HG03439 (cell line): ENCODE measurements at regions not wholly inside any gene's neighbourhood (a gene's known extent, or its start where the extent isn't known, plus 50 kb on each side); places are given as distances from the start of the nearest gene placed in this dataset.

ENCODE experiments used
- ATAC-seq: cut with Tn5 transposase; IDR thresholded peaks from one replicate; pipeline ENCODE4 v1.9.1; 2021; ENCODE audit warnings: mild to moderate bottlenecking, moderate library complexity; ENCODE audit not compliant: unreplicated experiment

DNA sequence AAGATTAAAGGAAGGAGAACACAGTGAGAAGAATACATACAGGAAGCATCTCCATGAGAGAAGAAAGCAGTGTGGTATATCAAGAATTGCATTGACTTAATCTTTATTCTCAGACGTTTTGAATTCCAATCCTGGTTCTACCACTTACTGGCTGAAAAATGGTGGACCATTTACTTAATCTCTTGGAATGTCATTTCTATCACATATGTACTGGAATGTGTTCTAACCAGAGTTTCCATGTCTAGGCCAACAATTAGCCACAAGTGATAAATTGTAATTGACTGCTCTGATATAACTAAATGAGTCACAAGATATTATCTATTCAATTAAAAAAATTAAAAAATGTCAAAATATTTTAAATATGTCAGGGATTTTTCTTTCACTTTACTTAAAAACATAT is 626.1 kb downstream of the PTPRC start:
- no peak for ATAC-seq

DNA sequence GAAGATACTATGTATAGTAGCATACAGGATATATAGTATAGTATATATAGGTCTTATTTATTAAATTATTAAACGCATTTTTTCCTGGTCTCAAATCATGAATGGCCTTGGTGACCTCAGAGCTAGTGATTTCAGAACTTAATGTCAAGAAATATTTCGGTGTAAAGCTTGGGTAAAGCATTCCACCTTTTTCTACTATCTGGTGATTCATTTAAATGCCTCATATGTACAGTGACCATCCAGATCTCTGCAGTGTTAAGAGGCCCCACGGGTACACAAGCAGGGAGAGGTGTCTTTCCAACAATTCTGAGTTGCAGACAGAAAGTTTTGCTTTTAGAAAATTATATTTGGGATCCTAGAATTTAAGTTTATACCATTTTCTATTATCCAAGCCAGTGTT is 626.5 kb downstream of the PTPRC start:
- no peak for ATAC-seq

DNA sequence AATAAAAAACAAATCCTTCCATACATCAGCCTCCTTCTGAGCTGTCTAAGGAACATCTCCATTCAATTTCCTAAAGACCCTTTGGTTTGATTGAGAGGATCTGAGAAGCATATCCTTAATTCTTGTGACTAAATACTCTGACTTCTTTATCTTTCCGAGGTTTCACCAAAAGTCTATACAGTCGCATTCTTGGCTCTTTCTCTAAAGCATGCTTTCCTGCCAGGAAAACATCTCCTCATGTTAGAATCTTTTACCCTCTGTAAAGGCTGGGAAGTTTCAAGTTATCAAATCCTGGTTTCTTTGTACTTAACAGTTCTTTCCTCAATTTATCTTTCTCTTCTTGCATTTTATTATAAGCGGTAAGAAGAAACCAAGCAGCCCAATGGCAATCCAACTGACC is 630.4 kb downstream of the PTPRC start:
- no peak for ATAC-seq

DNA sequence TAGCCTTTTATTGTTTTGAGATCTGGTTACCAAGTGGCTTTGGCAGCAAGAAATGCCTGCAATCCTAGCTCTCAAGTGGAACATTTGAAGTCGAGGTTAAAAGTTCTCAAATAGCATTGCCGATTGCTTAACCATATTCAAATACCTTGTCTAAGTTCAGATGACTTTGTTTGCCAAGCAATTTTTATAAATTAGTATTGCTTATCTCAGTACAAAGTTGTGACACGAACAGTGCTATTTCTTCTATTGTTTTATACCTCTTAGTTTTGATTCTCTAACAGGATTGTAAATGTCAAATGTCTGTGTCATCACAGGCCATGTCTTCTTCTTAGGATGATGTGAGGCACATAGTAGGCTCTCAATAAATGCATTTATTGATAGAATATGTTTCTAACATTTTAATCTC is 633.3 kb downstream of the PTPRC start:
- no peak for ATAC-seq

DNA sequence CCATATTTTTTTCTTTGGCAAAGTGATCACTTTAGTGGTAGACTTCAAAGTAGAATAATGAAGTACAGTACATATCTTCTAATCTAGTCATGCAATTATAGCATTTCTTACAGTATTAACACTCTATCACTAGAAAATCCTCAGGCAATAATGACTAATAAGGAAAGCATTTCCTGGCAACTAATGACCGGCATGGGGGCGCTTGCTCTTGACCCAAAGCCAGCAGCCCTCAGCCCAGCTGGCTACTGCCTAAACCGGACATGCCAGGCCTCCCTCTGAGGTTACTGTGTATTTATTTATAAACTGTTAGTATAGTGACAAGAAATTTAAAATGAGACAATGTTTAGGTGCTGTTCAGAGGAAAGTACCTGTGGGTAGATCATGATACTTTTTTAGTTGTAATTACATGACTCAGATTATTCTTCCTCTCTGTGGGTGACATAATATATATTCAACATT is 633.8 kb downstream of the PTPRC start:
- peak; percentile 86 for ATAC-seq

DNA sequence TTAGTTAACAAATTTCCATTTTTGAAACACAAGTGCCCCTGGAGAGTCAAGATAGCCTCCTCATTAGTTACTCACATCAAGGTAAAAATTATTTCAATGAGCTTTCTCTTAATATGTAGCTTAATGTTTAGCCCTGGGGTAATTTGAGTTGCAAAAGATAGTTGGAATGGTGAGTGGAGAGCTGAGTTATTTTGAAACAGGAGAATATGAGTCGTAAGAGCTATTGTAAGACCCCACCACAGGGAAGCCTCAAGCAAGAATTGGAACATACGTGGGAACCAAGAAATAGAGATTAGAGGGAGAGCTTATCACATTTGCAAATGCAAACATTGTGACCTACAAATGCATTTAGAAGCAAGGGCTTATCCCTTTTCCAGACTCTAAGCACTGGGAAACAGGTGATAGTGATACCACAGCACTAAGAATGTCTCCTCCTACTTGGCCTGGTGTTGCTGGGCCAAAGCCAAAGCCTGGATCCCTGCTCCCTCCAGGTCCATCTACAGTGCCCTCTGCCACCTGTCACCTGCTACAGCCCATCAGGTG is 635.1 kb downstream of the PTPRC start:
- no peak for ATAC-seq

DNA sequence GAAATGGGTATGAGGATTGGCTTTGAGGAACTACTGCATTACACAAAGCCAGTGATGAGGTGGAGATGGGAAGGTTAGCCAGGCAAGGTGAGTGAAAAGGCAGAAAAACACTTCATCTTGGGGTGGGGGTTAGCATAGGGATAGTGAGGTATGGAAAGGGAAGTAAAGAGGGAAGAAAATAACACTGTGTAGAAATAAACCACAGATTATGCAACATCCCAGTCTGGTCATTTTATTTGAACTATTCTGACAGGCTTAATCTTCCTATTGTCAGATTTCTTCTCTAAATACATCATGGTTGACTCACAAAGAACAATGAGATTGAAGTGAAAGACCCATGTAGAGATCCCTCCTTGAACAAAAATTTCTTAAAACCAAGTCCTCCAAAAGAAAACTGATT is 640.2 kb downstream of the PTPRC start:
- ATAC-seq = no peak

DNA sequence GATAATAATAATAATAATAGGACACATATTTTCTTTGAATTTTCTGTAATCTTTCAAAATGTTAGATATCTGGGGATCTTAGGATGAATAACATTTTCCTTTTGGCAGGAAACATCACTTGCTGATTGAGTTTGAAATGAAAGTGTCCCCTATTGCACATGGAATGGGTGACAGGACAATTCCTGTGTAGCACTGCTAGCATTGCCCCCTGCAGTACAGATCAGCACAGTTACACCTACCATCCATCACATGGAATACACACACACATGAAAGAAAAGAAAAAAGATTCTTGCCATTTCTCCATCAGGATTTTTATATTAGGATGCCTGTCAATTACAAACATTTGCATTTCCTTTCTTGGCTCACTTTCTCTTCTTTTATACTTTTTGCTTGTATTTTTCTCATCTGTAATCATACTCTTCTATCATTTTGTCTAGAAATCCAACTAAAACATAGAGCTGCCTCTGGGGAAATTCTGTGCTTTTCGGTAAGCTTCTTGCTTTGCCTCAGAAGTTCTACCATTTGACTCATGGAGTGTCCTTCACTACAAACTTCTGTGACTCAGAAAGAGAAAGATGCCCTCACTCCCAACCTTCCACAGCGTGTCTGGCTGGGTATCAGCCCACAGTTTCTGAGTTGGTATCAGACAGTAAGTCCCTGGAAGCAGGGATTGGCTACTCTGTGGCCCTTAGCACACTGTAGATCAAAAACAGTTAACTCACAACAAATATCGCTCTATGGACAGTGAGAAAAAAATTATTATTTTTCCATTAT is 641.2 kb downstream of the PTPRC start:
- no peak for ATAC-seq

DNA sequence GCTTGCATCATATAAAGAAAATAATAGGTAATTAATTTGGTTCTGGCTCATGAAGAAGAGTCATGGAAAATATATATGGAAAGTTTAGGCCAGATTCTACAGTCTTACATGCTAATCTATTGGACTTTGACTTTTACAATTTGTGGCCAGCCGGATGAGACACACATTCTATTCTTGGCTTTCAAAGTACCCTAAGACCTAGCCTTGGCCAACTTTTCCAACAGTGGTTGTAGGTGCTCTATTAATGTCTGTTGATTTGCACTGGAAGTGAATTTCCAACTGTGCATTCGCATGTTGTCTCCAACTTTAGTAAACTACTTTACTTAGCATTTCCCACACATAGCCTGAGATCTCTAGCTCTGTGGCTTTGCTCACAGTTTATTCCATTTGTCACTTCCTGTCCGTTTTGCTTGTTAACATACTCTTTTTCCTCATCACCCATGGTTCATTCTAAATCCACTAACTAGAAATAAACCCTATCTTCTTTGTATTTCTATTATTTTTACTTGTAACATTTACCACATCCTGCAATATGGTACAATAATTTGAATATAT is 644.0 kb downstream of the PTPRC start:
- no peak for ATAC-seq

DNA sequence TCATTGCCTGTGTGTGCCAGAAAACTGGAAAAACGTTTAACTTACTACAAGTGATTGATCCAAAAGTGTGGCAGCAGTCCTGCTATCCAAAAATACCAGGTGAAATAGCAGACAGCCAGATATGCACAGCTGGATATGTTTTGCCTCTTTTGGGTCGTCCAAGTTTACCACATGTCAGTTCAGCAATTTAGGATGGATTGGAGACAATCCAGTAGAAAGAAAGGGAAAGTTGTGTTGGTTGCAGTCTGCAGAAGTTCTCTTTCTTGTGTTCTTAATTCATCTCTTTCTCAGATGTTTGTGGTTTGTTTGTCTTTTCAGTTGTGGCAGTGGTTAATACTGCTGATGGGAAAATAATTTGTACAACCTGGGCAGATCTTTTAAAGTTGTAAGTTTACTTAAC is 645.0 kb downstream of the PTPRC start:
- ATAC-seq = no peak

DNA sequence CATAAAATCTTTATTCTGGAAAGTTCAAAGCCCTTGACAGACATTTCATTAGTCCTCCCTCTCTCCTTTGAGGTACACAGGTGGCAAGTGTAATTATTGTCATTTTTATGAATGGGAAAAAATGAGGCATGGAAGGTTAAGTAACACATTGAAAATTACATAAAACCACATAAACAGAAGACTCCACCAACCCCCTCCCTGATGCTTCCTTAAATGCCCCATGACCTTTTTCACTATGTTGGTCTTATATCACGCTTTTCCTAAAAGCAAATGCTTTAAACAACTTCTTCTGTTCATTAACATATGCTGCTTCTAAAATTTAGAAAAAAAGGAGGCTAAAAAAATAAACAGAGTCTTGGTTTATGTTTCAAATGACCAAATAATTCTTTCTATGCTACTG is 648.4 kb downstream of the PTPRC start:
- no peak for ATAC-seq

DNA sequence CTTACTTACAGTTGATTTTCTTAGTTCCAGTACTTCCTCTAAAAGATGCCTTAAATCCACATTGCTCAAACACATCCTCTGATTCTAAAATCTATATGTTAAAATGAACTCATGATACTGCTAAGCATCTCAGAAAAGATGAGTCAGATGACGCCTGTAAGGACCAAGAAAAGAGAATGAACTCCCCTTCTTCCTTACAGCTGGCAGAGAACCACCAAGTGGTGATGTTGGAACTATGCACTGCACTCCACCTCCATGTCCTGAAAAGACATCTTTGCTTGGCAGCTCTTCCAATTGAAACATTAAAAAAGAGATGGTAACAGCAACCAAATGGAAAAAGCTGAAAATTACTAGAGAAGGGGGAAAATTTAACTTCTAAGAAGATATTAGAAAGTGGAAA is 648.8 kb downstream of the PTPRC start:
- no peak for ATAC-seq

DNA sequence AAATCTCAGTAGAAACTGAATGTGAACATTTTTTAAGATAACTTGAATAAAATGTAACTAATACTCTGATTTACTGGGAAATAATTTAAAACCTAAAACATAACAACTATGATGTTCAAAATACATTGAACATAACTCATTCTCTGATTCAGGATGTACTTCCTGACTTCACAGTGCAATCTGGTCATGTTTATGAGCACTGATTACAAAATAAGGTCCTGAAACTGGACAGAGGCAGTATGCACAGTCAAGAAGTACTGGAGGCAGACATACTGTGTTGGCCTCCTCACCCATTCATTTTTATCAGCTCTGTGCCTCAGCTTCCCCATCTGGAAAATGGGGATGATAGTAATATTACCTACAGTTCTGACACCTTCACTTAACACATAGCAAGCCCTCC is 651.3 kb downstream of the PTPRC start:
- ATAC-seq = no peak

DNA sequence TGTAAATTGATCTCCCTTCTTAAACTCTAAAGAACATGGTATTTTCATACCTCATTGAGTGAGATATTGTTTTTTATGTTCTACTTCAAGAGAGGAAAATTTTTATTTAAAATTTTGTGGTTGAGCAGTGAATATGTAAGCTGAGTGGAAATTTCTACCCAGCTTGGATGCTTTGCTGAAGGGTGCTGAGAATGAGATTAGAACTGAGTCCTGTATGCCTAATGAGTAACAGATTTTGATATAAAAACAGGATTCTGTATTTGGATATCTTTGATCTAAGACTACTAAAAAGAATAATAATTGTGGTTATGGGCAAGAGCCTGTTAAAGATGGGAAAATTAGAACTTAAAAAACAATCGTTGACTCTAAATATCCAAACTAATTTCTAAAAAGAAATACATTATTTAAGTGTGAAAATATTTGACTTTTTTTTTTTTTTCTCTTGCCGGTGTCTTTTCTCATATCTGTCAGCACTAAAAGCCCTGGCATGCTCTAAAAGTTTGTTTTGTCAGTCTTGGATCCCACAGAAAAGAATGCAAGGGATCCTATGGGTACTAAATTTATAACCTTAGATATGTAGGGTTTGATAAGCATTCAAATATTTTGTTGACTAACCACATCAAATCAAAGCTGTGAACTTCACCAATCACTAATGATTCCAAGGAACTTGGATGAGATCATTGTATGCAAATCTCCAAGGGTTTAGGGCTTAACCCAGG is 652.3 kb downstream of the PTPRC start:
- ATAC-seq = no peak

DNA sequence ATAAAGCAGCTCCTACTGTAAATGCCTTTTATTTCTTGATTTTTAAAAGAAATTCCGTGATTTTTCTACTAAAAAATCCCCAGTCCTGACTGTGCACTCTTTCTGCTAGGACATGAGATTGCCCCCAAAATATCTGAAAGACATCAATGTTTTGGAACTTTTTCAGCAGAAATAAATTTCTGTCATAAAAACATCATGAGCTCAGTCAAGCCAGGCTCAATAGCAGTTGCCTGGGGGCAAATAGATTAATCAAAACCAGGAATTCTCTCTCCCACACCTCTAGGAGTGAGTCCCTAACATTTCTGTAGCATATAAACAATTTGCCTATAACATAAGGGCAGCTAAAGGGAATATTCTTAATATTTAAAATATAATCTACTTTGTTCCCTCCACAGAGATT is 654.1 kb downstream of the PTPRC start:
- ATAC-seq = no peak

DNA sequence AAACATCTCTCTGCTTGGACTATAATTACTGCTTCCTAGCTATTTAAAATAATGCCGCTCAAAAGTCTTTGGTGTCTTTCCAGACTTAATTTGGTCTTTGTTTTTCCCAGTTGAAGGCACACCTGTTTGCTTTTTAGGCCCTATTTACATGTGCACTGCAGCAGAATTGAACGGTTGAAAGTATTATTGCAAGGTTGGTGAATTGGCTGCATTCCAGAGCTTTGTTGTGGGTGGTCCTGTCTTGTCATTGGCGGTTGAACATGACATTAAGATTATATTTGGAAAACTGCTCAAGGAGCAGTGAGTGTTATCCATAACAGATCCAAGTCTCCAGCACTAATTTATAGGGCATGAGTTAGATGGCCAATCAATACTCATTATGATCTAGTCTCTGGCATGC is 656.3 kb downstream of the PTPRC start:
- ATAC-seq = no peak

DNA sequence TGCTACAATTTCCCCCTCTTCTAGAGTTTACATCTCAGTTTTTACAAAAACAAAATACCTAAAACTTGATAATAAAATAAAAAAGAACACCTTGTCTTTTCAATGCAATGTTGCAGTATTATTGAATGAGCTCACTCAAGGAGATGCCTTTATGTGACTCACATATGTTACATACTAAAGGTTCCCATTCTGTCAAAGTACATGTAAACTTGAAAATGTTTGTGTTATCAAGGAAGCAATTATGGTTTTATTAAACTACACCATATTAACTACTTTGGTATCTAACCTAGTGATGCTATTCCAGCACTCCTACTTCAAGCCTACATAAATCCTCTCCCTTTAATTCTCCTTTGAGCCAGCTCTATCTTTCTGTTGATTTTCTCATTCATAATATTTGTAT is 658.3 kb downstream of the PTPRC start:
- ATAC-seq = no peak

DNA sequence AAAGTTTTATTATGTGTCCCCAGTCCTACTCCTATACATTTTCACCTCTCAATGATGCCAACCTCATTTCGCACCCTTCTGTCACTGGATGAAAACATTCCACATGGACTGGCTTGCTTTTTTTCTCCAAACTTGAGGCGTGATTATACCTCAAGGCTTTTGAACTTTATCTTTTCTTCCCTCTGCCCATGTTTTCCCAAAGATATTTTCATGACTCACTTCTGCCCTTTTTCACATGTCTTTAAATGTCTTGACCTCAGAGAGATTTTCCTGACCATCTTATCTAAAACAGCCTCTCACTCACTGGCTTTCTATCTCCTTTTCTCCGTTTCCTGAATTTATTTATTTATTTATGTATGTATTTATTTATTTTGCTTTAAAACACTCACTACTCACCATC is 659.0 kb downstream of the PTPRC start:
- no peak for ATAC-seq

DNA sequence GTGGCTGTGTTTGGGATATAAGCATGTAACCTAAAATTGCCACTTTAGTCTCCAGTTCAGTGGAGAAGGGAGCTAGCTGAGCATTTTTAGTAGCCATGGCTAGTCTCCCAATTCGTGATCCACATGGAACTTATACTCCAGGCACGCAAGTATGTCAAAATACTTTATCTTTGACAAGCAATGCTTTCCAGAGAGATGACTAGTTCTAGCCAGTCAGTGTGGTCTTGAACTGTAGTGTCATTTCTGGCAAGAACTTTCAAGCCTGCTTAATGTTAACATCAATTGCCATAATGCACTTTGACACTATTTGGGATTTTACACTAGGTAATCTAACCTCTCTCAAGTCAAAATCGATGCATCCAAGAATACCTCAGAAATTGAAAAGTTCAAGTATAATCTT is 660.0 kb downstream of the PTPRC start:
- no peak for ATAC-seq

DNA sequence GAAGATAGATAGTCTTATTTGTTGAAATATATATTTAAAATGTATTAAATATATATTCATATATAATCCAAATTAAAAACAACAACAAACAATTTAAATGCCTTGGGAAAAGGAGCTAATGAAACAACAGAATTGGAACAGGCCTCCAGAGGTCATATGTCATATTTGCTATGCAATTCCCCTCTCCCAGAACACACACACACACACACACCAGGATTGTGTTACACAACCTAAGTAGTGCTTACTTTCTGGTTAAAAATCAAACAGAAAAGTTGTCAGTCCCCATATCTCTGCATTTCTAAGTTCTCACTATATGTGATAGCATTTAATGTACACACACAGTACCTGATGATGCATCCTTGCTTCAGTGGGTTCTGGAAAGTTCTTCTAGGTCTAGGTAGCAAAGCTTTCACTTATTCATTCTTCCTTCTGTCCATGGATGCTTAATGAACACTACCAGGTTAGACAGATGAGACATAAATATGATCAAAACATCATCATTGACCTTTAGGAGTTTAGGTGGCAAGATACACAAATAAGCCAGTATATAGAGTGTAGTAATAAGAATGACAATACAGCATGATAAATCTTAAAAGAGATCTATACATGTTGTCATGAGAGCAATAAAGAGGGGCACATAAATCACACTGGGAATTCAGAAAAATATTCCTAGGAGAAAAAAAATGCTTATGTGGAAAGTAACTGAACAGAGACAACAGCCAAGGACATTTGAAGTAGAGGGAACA is 662.8 kb downstream of the PTPRC start:
- no peak for ATAC-seq

DNA sequence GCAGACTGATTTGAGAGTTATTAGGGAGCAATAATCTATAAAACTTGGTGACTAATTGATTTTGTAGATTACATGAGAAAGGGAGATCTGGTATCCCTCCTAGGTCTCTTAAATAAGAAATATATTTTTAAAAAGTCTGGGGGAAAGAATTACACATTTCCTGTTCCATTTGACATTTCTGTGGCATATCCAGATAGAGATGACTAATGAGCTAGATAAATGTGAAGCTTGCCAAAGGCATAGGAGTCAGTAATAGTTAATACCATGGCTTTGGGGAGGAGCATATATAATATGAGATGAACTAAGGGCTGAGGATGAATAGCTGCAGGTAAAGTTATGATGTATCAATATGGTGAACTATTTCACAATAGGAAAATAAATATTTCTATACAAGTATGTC is 663.7 kb downstream of the PTPRC start:
- no peak for ATAC-seq
